ENCODE measurements at regions not wholly inside any gene's neighbourhood (a gene's known extent, or its start where the extent isn't known, plus 50 kb on each side); places are given as distances from the start of the nearest gene placed in this dataset.

DNA sequence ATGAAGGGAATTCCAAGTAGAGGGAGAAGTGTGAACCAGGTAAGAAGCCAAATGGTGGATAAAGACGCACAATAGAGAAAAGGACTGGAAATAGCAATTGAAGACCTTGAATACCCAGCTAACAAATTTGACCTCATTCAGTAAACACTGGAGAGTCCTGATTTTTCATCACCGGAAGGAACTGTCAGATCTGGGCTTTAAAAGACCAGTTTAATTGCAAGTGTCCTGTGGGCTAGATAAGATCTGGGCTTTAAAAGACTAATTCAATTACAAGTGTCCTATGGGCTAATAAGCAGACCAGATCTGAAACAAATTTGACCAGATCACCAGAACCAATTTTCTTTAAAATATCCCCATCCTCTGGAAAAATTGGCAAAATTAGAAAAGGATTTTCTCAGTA is 380.0 kb downstream of the ACTL7B start:
- TF ChIP-seq ZNF274 (IDR thresholded peaks at IDR 0.05; ENCODE audit: low read depth, low read length) (no peak), RAD21 (IDR thresholded peaks at IDR 0.05; ENCODE audit: low read depth) (no peak), EGR1 (IDR thresholded peaks at IDR 0.05; ENCODE audit: low read depth) (no peak), CTCF (IDR thresholded peaks at IDR 0.05 in 2 of 3, conservative IDR thresholded peaks at IDR 0.05 in 1 of 3; ENCODE audit: borderline replicate concordance in 1 of 3, insufficient read depth in 1 of 3, low read depth in 2 of 3, low read length in 2 of 3) (no peak)
- TF ChIP-seq, protein P1, sequence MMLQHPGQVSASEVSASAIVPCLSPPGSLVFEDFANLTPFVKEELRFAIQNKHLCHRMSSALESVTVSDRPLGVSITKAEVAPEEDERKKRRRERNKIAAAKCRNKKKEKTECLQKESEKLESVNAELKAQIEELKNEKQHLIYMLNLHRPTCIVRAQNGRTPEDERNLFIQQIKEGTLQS (IDR thresholded peaks at IDR 0.05): no peak

Data from HCT116 (cell line).